ENCODE measurements at regions not wholly inside any gene's neighbourhood (a gene's known extent, or its start where the extent isn't known, plus 50 kb on each side); places are given as distances from the start of the nearest gene placed in this dataset.
"Not testable (repeated sequence)": the region's sequence is repeated elsewhere in the genome, so short reads cannot be mapped to it uniquely, and the experiment has no call there.

DNA sequence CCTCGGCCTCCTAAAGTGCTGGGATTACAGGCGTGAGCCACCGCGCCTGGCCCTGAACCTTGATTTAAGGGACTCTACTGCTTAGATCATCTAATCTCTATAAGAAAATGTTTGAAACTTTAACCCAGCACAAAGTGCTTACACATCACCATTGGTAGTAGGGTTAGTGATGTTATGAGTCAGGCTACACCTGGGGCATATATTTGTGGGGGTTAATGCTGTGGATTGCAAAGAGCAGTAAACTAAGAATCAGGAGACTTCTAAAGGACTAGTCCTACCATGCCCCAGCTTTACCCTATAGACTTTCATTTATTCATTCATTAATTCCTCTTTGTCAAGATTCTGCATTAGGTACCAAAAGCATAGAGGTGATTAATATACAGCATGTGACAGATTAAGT lies 880.5 kb downstream of the TTLL7 start:
- intact Hi-C loops (cut with micrococcal nuclease) = no loop called here
- no peaks in the 10 kb centered on the region for H3K4me1 ChIP-seq
- H3K27me3 ChIP-seq (ENCODE audit: low read depth) = no peaks in the 10 kb centered on the region
- H3K4me3 ChIP-seq = no peak overlapping the region
- no peaks in the 10 kb centered on the region for H3K36me3 ChIP-seq
- DNase-seq = no peak
- H3K9me3 ChIP-seq (replicated peaks) = no peaks in the 10 kb centered on the region
- TF ChIP-seq, protein P1, sequence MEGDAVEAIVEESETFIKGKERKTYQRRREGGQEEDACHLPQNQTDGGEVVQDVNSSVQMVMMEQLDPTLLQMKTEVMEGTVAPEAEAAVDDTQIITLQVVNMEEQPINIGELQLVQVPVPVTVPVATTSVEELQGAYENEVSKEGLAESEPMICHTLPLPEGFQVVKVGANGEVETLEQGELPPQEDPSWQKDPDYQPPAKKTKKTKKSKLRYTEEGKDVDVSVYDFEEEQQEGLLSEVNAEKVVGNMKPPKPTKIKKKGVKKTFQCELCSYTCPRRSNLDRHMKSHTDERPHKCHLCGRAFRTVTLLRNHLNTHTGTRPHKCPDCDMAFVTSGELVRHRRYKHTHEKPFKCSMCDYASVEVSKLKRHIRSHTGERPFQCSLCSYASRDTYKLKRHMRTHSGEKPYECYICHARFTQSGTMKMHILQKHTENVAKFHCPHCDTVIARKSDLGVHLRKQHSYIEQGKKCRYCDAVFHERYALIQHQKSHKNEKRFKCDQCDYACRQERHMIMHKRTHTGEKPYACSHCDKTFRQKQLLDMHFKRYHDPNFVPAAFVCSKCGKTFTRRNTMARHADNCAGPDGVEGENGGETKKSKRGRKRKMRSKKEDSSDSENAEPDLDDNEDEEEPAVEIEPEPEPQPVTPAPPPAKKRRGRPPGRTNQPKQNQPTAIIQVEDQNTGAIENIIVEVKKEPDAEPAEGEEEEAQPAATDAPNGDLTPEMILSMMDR (IDR thresholded peaks at IDR 0.05; ENCODE audit: borderline replicate concordance) = no peak
- H3K27ac ChIP-seq (replicated peaks) = no peak overlapping the region

DNA sequence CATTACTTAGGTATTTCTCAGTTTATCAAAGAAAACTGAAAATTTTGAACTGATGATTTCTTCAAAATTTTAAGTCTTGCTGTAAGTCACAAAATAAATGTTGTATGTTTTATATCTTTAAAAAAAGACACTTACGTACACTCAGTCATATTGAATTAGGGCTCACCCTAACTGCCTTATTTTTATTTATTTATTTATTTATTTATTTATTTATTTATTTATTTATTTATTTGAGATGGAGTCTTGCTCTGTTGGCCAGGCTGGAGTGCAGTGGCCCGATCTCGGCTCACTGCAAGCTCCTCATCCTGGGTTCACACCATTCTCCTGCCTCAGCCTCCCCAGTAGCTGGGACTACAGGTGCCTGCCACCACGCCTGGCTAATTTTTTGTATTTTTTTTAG lies 881.9 kb downstream of the TTLL7 start:
- H3K4me1 ChIP-seq; intact Hi-C loops (cut with micrococcal nuclease); H3K4me3 ChIP-seq; H3K27me3 ChIP-seq (ENCODE audit: low read depth); H3K27ac ChIP-seq (replicated peaks); DNase-seq; H3K36me3 ChIP-seq; H3K9me3 ChIP-seq (replicated peaks): not testable (repeated sequence)

DNA sequence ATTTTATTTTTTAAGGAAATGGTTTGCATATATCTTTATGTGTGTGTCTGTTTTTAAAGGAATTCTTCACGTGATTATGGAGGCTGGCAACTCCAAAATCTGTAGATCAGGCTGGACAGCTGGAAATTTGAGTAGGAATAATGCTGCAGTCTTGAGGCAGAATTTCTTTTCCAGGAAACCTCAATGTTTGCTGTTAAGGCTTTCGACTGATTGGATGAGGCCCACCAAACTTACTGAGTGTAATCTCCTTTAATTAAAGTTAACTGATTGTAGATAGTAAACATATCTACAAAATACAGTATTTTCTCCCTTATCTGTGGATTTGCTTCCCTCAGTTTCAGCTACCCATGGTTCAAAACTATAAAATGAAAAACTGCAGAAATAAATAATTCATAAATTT lies 883.1 kb downstream of the TTLL7 start:
- DNase-seq = no peak
- H3K36me3 ChIP-seq = no peaks in the 10 kb centered on the region
- H3K9me3 ChIP-seq (replicated peaks) = no peaks in the 10 kb centered on the region
- H3K4me1 ChIP-seq = no peaks in the 10 kb centered on the region
- H3K27ac ChIP-seq (replicated peaks) = no peak overlapping the region
- intact Hi-C loops (cut with micrococcal nuclease) = no loop called here
- H3K27me3 ChIP-seq (ENCODE audit: low read depth) = no peaks in the 10 kb centered on the region
- H3K4me3 ChIP-seq = no peak overlapping the region
- TF ChIP-seq, protein P1 (IDR thresholded peaks at IDR 0.05; ENCODE audit: borderline replicate concordance) = no peak

DNA sequence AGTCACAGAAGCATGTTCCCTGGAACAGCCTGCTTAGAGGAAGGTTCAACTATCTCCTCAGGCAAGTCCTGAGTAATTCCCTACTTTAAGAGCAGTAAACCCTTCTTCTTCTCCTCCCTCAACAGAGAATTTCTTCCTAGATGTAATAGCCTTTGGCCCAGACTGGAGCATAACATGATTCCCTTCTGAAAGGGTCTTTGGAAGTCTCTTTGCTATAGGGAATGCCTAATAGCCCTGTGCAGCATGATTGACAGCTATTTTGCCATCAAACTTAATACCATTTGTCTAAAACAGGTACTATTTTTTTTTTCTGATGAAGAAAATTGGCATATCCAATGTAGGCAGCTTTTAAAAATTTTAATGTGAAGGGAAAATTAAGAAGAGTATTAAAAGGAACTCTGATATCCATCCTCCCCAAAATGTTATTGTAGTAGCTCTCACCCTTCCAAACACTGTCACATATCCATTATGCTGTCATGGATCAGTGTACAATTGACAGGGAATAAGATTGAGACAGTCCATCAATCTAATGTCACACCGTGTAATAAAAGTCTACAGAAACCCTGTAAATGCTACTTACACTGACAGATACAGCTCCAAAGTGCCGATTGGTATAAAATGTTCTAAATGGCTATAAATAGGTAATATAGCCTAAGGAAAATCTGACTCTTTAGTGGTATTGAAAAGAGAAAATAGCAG lies 884.6 kb downstream of the TTLL7 start:
- TF ChIP-seq, protein P1 (IDR thresholded peaks at IDR 0.05; ENCODE audit: borderline replicate concordance) = no peak
- H3K27me3 ChIP-seq (ENCODE audit: low read depth) = no peaks in the 10 kb centered on the region
- no peaks in the 10 kb centered on the region for H3K9me3 ChIP-seq (replicated peaks)
- H3K4me1 ChIP-seq = no peaks in the 10 kb centered on the region
- H3K4me3 ChIP-seq = no peak overlapping the region
- no peak overlapping the region for H3K27ac ChIP-seq (replicated peaks)
- no peak for DNase-seq
- intact Hi-C loops (cut with micrococcal nuclease) = no loop called here
- H3K36me3 ChIP-seq = no peaks in the 10 kb centered on the region

DNA sequence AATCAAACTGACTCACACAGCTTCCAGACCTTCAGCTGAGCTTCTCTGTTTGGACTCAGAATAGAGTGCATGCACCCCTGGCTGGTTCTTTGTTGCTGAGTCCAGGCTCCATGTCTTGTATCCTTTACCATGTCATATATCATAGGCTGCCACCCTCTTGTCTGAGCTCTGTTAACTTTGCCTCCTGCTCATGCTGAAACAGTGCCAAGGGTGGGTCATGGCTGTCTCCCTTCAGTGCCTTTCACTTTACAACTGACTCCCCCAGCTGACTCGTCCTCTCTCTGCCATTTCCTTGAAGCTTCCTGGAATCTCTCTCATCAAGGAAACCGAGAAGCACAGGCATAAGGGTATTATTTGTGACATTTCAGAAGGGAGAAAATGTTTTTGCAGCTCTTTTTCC lies 885.3 kb downstream of the TTLL7 start:
- no peak for DNase-seq
- intact Hi-C loops (cut with micrococcal nuclease) = no loop called here

DNA sequence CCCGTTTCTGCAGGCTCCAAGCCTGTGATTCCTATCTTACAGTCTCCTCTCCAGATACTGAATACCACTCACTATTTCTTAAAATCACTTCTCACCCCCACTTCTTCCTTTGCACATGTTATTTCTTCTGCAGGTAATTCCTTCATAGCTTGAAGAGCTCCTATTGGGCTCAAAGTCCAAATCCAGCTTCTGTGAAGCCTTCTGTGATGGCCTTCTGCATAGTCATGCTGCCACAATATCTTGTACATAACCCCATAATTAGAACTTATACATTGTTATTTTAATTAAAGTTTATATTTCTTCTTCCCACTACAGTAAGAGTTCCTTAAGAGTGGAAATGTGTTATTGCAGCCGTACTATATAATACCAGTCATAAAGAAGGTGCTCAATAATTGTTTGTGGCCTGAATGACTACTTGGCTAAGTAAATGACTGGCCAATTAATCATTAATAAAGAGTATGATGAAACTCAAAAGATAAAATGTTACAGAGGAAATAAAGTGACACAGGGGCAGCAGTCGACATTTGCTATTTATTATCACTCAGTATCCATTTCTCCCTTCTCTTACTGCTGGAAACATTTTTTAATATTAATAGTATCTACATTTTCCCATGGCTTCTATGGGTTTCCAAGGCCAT lies 886.6 kb downstream of the TTLL7 start:
- H3K4me1 ChIP-seq = no peaks in the 10 kb centered on the region
- no peak overlapping the region for H3K4me3 ChIP-seq
- intact Hi-C loops (cut with micrococcal nuclease) = no loop called here
- no peaks in the 10 kb centered on the region for H3K27me3 ChIP-seq (ENCODE audit: low read depth)
- no peaks in the 10 kb centered on the region for H3K36me3 ChIP-seq
- no peak for DNase-seq
- H3K27ac ChIP-seq (replicated peaks) = no peak overlapping the region
- H3K9me3 ChIP-seq (replicated peaks) = no peaks in the 10 kb centered on the region
- TF ChIP-seq, protein P1 (IDR thresholded peaks at IDR 0.05; ENCODE audit: borderline replicate concordance) = no peak

More for the DNA sequence above, 885.3 kb downstream of the TTLL7 start:
- Histone ChIP-seq H3K27me3 (ENCODE audit: low read depth) (no peaks in the 10 kb centered on the region), H3K27ac (replicated peaks) (no peak overlapping the region), H3K4me3 (no peak overlapping the region), H3K4me1 (no peaks in the 10 kb centered on the region), H3K36me3 (no peaks in the 10 kb centered on the region), H3K9me3 (replicated peaks) (no peaks in the 10 kb centered on the region)
- TF ChIP-seq, protein P1 (IDR thresholded peaks at IDR 0.05; ENCODE audit: borderline replicate concordance) = no peak

Measured in left ventricle myocardium inferior (tissue), 1 donor.